ENCODE measurements at regions not wholly inside any gene's neighbourhood (a gene's known extent, or its start where the extent isn't known, plus 50 kb on each side); places are given as distances from the start of the nearest gene placed in this dataset.

DNA sequence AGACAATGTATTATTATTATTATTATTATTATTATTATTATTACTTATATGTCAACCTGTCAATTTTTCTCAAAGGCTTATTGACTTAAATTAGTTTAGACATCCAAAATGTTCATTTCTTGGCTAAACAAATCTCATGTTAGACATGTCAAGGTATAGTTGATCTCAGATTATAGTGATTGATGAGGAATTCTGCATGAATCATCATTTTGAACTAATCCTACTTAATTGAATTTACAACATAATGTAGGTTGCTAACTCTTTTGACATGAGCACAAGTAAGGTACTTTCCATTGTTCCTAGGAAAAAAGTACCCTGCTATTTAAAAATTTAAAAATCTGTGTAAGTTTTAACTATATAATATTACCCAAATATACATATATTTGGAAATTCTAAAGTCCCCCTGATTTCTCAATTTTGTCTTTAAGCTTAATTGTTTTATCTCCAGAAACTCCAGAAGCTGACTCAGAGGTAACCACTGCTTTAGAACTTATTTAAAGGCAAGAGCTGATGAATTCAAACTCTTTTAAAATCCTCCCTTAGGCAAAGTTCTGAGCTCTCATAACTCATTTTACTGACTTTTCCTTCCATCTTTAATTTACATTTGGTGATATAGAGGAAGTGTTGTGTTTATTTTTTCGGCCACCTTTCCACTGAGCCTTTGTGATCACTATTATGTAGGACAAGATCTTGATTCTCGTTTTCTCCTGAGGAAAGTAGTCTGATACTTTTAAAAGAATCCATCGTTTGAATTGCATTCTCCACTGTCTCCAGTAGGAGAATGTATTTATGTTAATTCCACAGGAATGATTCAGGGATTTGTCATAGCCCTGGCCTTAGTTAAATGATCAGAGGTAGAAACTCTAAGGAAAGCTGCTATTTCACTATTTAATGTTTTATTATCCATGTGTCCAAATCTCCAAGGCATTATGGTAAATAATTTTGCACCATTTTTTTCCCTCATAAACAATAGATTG is 1304.5 kb downstream of the AACS start:
- DNase-seq (ENCODE audit: low spot score in 2 of 2): no peak
- Histone ChIP-seq H3K9me3 (no peaks in the 10 kb centered on the region), H3K4me3 (no peak overlapping the region), H3K27me3 (ENCODE audit: low read depth) (no peaks in the 10 kb centered on the region), H3K36me3 (replicated peaks) (no peaks in the 10 kb centered on the region), H3K4me1 (no peaks in the 10 kb centered on the region)
- in situ Hi-C loops (cut with MboI; ENCODE audit: low sequenced_read_pairs): no loop called here

DNA sequence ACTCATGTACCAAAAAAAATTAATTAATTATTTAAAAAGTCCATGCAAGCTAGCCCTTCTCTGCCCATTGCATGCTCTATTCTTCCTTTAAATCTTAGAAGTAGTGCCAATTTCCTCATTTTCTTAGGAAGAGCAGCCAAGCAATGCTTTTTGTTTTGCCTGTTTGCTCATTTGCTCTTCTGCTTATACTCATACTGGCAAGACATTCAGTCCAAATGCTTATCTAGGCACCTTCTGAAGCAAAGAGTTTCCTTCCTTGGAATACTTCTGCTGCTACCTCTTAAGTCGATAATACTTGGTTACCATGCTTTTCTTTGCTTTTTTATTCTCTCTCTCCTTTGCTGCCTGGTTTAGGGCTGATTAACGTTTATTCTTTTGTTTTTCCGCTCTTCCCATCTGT is 1318.3 kb downstream of the AACS start:
- Histone ChIP-seq H3K4me3 (no peak overlapping the region), H3K36me3 (replicated peaks) (no peaks in the 10 kb centered on the region), H3K4me1 (no peaks in the 10 kb centered on the region), H3K9me3 (no peaks in the 10 kb centered on the region), H3K27me3 (ENCODE audit: low read depth) (no peaks in the 10 kb centered on the region)
- in situ Hi-C loops (cut with MboI; ENCODE audit: low sequenced_read_pairs): no loop called here
- no peak for DNase-seq (ENCODE audit: low spot score in 2 of 2)

DNA sequence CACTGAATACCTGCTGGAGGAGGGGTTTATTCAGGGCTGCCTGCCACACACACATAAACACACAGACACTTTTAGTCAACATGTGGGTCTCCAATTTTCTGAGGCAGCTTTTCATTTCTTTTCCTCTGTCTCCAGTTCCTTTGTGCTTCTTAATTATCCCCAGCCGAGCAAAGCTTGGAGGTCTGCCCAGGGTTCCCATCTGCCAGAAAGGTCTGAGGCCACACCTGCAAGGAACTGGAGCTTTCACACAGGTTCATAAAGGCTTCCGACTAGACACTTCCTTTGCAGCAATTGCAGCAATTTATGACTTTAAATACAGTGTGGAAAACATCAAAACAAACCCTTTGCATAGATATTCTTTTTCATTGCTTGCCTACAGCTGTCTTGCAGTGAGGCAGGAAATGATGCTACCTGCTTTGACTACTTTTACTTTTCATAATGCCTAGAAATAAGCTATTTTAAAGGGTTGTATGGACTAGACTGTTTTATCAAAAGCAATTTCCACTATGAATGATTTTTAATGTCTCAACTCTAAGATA is 1318.9 kb downstream of the AACS start:
- Histone ChIP-seq H3K27me3 (ENCODE audit: low read depth) (no peaks in the 10 kb centered on the region), H3K4me3 (no peak overlapping the region), H3K9me3 (no peaks in the 10 kb centered on the region), H3K36me3 (replicated peaks) (no peaks in the 10 kb centered on the region), H3K4me1 (no peaks in the 10 kb centered on the region)
- in situ Hi-C loops (cut with MboI; ENCODE audit: low sequenced_read_pairs): no loop called here
- no peak for DNase-seq (ENCODE audit: low spot score in 2 of 2)

DNA sequence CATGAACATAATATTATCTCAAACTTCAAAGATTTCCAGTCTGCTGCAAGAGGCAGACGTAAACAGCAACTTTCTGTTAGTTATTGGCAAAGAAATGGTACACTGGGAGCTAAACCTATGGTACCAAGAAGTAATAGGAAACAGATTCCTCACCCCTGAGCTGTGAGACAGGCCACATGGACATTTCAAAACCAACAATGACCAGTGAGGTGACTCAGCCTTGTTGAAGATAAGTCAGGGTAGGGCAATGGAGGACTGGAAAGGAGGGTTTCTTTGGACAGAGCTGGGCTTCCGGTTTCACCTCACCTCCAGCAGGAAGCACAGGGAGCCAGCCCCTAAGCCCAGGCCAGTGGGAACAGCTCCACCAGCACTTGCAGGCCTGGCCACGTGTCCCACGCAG is 1320.5 kb downstream of the AACS start:
- no peaks in the 10 kb centered on the region for H3K9me3 ChIP-seq
- no peaks in the 10 kb centered on the region for H3K36me3 ChIP-seq (replicated peaks)
- no peaks in the 10 kb centered on the region for H3K4me1 ChIP-seq
- DNase-seq (ENCODE audit: low spot score in 2 of 2): no peak
- in situ Hi-C loops (cut with MboI; ENCODE audit: low sequenced_read_pairs): no loop called here
- no peak overlapping the region for H3K4me3 ChIP-seq
- H3K27me3 ChIP-seq (ENCODE audit: low read depth): no peaks in the 10 kb centered on the region

DNA sequence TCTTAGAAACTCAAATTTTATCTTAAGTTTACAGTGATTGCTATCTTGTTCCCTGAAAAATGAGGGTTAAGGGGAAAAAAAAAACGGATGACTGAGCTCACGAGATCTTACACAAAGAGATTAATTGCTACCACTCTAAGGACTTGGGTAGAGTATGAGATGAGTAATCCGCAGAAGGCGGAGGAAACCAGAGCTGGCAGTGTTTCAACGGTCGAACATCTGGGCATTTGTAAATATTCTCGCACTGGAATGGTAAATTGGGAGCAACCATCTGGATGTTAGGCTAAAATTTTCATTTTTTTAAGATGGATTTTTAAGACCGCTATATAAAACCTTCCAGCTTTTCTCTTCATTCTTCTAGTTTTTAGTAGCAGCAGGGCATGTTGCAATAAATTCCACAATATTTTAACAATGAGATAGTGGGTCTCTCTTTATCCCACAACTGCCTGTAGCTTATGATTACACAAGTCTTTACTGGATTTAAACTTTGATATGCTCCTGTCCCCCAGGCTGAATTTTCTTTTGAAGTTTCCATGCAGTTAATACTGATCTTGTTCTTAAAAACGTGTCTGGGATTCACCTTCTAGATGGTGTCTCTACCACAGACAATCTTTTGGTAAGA is 1324.1 kb downstream of the AACS start:
- H3K36me3 ChIP-seq (replicated peaks): no peaks in the 10 kb centered on the region
- no peak overlapping the region for H3K4me3 ChIP-seq
- DNase-seq (ENCODE audit: low spot score in 2 of 2): no peak
- no peaks in the 10 kb centered on the region for H3K27me3 ChIP-seq (ENCODE audit: low read depth)
- H3K9me3 ChIP-seq: no peaks in the 10 kb centered on the region
- in situ Hi-C loops (cut with MboI; ENCODE audit: low sequenced_read_pairs): no loop called here
- no peaks in the 10 kb centered on the region for H3K4me1 ChIP-seq

DNA sequence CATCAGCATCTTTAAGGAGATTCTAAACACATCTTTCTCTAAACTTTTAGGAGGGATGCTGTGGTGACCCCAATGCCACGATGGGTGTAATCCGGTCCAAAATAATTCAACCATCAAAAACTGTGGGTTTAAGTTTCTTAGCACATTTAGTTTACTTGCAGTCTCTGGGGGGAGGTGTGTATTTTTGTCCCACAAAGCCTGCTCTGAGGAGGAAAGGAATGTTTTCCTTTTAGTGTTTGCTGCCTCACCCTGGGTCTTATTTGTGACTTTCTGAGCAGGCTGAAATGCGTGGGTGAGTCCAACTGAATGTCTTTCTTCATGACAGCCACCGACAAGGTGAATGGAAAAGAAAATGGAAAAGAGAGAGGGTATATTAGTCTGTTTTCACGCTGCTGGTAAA is 1324.7 kb downstream of the AACS start:
- in situ Hi-C loops (cut with MboI; ENCODE audit: low sequenced_read_pairs): no loop called here
- no peaks in the 10 kb centered on the region for H3K9me3 ChIP-seq

DNA sequence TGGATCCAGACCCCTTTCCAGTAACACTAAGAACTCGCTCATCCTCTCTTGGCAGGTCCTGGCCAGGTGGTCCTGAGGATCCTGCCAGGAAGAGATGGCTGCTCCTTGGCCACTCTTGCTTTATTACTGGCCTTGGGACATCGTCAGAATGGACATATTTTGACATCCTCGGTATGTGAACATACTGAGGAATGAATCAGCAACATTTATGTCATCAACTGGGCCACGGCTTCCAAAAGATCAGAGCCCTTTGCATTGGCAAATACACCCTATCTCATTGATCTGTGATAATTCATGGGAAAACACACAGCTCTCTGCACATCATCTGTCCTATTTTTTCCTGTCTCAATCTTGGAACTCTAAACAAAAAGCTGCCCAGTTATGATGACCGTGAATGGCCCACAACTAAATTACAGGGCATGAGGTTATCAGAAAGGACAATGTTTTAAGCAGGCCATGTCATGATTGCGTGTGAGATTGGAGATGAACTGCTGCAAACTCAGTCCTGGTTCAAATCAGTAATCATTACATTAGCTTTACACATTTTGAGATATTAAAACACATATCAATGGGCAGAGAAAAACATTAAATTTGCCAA is 1325.8 kb downstream of the AACS start:
- Histone ChIP-seq H3K4me3 (no peak overlapping the region), H3K27me3 (ENCODE audit: low read depth) (no peaks in the 10 kb centered on the region), H3K36me3 (replicated peaks) (no peaks in the 10 kb centered on the region), H3K4me1 (no peaks in the 10 kb centered on the region), H3K9me3 (no peaks in the 10 kb centered on the region)
- in situ Hi-C loops (cut with MboI; ENCODE audit: low sequenced_read_pairs): no loop called here
- no peak for DNase-seq (ENCODE audit: low spot score in 2 of 2)

More for the DNA sequence above, 1324.7 kb downstream of the AACS start:
- no peaks in the 10 kb centered on the region for H3K27me3 ChIP-seq (ENCODE audit: low read depth)
- H3K4me3 ChIP-seq: no peak overlapping the region
- H3K4me1 ChIP-seq: no peaks in the 10 kb centered on the region
- H3K36me3 ChIP-seq (replicated peaks): no peaks in the 10 kb centered on the region
- no peak for DNase-seq (ENCODE audit: low spot score in 2 of 2)

DNA sequence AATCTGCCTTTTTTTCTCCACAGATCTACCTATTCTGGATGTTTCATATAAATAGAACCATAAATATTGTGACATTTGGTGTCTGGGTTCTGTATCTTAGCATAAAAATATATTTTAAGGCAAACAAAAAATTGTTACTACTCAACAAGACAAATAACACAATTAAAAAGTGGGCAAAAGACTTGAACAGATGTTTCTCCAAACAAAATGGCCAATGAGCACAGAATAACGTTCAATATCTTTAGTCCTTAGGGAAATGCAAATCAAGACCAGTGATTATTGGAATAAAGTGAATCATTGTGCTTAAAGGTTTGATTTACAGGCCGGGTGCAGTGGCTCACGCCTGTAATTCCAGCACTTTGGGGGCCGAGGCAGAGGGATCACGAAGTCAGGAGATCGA is 1331.3 kb downstream of the AACS start:
- Histone ChIP-seq H3K27me3 (ENCODE audit: low read depth) (no peaks in the 10 kb centered on the region), H3K4me3 (no peak overlapping the region), H3K4me1 (no peaks in the 10 kb centered on the region), H3K36me3 (replicated peaks) (no peaks in the 10 kb centered on the region), H3K9me3 (0 out of 2 replicates have a peak, but pooled peaks cover 3% of the 10 kb centered on the region)
- in situ Hi-C loops (cut with MboI; ENCODE audit: low sequenced_read_pairs): no loop called here
- DNase-seq (ENCODE audit: low spot score in 2 of 2): no peak

DNA sequence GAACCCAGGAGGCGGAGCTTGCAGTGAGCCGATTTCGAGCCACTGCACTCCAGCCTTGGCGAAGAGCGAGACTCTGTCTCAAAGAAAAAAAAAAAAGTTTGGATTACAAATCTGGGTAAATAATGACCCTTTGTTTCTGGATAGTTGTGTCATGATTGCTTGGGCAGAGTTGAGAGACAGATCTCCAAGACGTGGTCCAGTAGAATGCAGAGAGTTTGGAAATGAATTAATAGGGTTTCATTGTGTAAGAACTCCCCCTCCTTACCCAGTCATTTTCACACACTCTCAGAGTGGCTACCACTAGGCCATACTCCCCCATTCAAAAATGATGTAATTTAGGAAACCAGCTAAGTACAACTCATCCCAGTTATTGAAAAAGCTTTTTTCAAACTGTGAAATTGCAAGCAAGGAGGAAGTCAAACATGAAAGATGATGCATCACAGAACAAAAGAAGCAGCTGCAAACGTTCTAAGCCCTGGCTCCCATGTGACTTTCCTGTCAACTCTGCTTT is 1331.9 kb downstream of the AACS start:
- 0 out of 2 replicates have a peak, but pooled peaks cover 3% of the 10 kb centered on the region for H3K9me3 ChIP-seq
- in situ Hi-C loops (cut with MboI; ENCODE audit: low sequenced_read_pairs): no loop called here
- no peak overlapping the region for H3K4me3 ChIP-seq
- H3K4me1 ChIP-seq: no peaks in the 10 kb centered on the region
- H3K27me3 ChIP-seq (ENCODE audit: low read depth): no peaks in the 10 kb centered on the region
- no peaks in the 10 kb centered on the region for H3K36me3 ChIP-seq (replicated peaks)
- DNase-seq (ENCODE audit: low spot score in 2 of 2): no peak

DNA sequence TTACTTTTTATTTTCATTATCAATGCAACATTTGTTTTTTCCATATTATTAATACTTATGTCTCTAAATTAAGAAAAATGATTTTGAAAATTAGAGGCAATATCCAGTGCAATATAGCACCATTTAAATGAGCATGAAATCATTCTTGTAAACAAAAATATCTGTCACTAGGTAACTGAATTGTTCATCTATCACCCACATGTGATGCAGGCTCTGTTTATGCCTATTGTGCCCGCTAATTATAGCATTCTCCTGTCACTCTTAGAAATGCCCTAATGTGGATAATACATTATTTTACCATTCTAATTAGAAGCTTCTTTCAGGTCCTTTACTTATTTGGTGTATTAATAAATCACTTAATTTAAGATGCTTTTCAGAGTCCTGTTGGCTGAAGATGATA is 1332.4 kb downstream of the AACS start:
- no peaks in the 10 kb centered on the region for H3K27me3 ChIP-seq (ENCODE audit: low read depth)
- no peak overlapping the region for H3K4me3 ChIP-seq
- 0 out of 2 replicates have a peak, but pooled peaks cover 3% of the 10 kb centered on the region for H3K9me3 ChIP-seq
- in situ Hi-C loops (cut with MboI; ENCODE audit: low sequenced_read_pairs): no loop called here
- no peaks in the 10 kb centered on the region for H3K36me3 ChIP-seq (replicated peaks)
- no peaks in the 10 kb centered on the region for H3K4me1 ChIP-seq
- DNase-seq (ENCODE audit: low spot score in 2 of 2): no peak

DNA sequence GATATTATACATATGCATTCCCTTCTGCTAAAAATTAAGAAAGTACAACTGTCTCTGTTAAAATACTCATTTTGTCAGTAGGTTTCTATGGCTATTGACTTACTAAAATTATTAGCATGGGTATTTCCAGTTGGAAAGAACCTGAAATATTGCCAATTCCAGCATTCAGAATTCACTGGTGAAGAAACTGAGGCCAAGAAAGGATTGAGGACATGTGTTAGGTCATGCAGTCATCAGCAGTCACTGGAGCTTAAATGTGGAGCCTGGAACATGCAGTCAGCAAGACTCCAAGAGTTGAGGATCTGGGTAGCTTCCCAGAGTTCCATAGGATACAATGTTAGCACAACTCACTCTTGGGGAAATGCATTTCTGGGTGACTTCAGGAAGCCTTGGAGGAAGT is 1335.6 kb downstream of the AACS start:
- no peak overlapping the region for H3K4me3 ChIP-seq
- H3K36me3 ChIP-seq (replicated peaks): no peaks in the 10 kb centered on the region
- H3K9me3 ChIP-seq: 0 out of 2 replicates have a peak, but pooled peaks cover 3% of the 10 kb centered on the region
- no peak for DNase-seq (ENCODE audit: low spot score in 2 of 2)
- in situ Hi-C loops (cut with MboI; ENCODE audit: low sequenced_read_pairs): no loop called here
- H3K27me3 ChIP-seq (ENCODE audit: low read depth): no peaks in the 10 kb centered on the region
- H3K4me1 ChIP-seq: no peaks in the 10 kb centered on the region

DNA sequence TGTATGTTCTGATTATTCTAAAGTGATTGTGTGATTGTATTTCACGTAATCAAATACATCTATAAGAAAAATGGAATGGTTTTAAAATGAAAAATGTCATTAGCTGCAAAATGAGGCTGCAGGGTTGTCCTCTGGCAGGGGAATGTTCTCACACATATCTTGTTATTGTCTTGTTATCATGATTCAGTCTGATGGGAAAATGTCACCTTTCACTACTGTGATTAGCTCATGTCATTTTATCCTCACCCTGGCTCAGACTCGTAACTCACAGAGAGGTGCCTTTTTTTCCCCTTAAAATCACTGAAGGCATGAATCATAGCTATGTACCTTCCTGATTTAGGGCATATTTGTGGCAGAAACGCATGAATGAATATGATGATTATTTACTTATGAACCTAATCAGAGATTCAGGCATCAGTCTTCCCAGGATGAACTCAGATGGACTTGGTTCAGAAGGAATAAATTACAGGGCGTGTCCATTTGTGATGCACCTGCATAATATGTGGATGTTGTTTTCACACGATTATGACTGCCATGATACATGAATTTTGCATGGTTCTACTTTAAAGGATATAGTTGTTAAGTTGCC is 1339.2 kb downstream of the AACS start:
- Histone ChIP-seq H3K9me3 (0 out of 2 replicates have a peak, but pooled peaks cover 2% of the 10 kb centered on the region), H3K27me3 (ENCODE audit: low read depth) (no peaks in the 10 kb centered on the region), H3K36me3 (replicated peaks) (no peaks in the 10 kb centered on the region), H3K4me3 (no peak overlapping the region), H3K4me1 (no peaks in the 10 kb centered on the region)
- DNase-seq (ENCODE audit: low spot score in 2 of 2): no peak
- in situ Hi-C loops (cut with MboI; ENCODE audit: low sequenced_read_pairs): no loop called here

DNA sequence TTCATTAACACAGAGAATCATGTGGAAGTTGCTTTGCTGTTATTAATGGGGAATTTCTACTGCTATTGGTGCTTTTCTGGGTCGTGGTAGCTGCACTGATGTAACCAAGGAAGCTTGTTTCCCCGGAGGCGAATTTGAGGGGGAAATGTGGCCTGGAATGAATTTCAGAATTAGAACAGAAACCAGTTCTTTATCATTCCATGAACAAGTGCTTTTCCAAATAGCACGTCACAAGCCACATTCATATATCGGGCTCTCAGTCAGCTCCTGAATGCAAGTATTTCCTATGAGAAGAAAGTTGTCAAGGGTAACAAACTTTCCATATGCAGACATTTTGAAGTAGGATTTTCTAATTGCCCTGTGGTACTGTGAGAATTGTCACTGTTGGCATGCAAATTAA is 1353.2 kb downstream of the AACS start:
- H3K9me3 ChIP-seq: no peaks in the 10 kb centered on the region
- no peak for DNase-seq (ENCODE audit: low spot score in 2 of 2)
- no peaks in the 10 kb centered on the region for H3K27me3 ChIP-seq (ENCODE audit: low read depth)
- in situ Hi-C loops (cut with MboI; ENCODE audit: low sequenced_read_pairs): no loop called here
- H3K36me3 ChIP-seq (replicated peaks): no peaks in the 10 kb centered on the region
- H3K4me1 ChIP-seq: no peaks in the 10 kb centered on the region
- no peak overlapping the region for H3K4me3 ChIP-seq

Measured in HAP-1 (cell line).